T-helper 17 cell (primary cell): ENCODE measurements at regions not wholly inside any gene's neighbourhood (a gene's known extent, or its start where the extent isn't known, plus 50 kb on each side); places are given as distances from the start of the nearest gene placed in this dataset.

Experiments
- ATAC-seq: fragments of 150-1000 bp; cut with Tn5 transposase; 2 replicates; pipeline ENCODE4 v1.10.0; 2021; ENCODE audit warnings: mild to moderate bottlenecking, moderate library complexity
- DNase-seq, 3 donors: peaks; one replicate each; pipeline versions ENCODE4 v3.0.0 to v3.0.0-alpha.2; 2020 to 2021
- H3K9me3 ChIP-seq: one replicate; pipeline ENCODE4 v1.7.0; 2013; ENCODE audit warnings: low read length, mild to moderate bottlenecking; ENCODE audit not compliant: control insufficient read depth, poor library complexity, severe bottlenecking
- H3K27ac Mint-ChIP-seq: one replicate; pipeline ENCODE4 v1.8.0; 2022; ENCODE audit warnings: mild to moderate bottlenecking, moderate library complexity, mixed read lengths
- H3K27me3 Mint-ChIP-seq: one replicate; pipeline ENCODE4 v1.8.0; 2022; ENCODE audit warnings: mixed read lengths
- H3K36me3 Mint-ChIP-seq: one replicate; pipeline ENCODE4 v1.8.0; 2022; ENCODE audit warnings: low read depth, mixed read lengths
- H3K4me1 Mint-ChIP-seq: one replicate; pipeline ENCODE4 v1.8.0; 2022; ENCODE audit warnings: mild to moderate bottlenecking, mixed read lengths
- H3K4me3 Mint-ChIP-seq: one replicate; pipeline ENCODE4 v1.8.0; 2022; ENCODE audit warnings: mild to moderate bottlenecking, moderate library complexity, mixed read lengths

- peaks cover 3% of the 10 kb centered on the region for H3K4me1 Mint-ChIP-seq
- peaks cover 2% of the 10 kb centered on the region for H3K36me3 Mint-ChIP-seq
- H3K4me3 Mint-ChIP-seq, result no peak overlapping the region
- H3K27me3 Mint-ChIP-seq, result no peaks in the 10 kb centered on the region
- H3K27ac Mint-ChIP-seq, result no peak overlapping the region
- no peaks in the 10 kb centered on the region for H3K9me3 ChIP-seq
- DNase-seq (no peak), ATAC-seq (no peak)
Observed at GRCh38 chr11:128188346-128189004, 398.9 kb downstream of the ETS1 start.

- no peak for ATAC-seq
- no peak overlapping the region for H3K4me3 Mint-ChIP-seq
- DNase-seq, result no peak
- H3K27me3 Mint-ChIP-seq, result no peaks in the 10 kb centered on the region
- H3K9me3 ChIP-seq, result no peaks in the 10 kb centered on the region
- no peak overlapping the region for H3K27ac Mint-ChIP-seq
- H3K36me3 Mint-ChIP-seq, result peaks cover 2% of the 10 kb centered on the region
- peaks cover 2% of the 10 kb centered on the region for H3K4me1 Mint-ChIP-seq
Observed at GRCh38 chr11:128187835-128188234, 399.5 kb downstream of the ETS1 start.

GRCh38 chr11:128187377-128187776, 400.0 kb downstream of the ETS1 start:
- no peaks in the 10 kb centered on the region for H3K27me3 Mint-ChIP-seq
- H3K4me3 Mint-ChIP-seq, result no peak overlapping the region
- peaks cover 2% of the 10 kb centered on the region for H3K36me3 Mint-ChIP-seq
- DNase-seq (no peak), ATAC-seq (no peak)
- H3K9me3 ChIP-seq, result no peaks in the 10 kb centered on the region
- H3K4me1 Mint-ChIP-seq, result peaks cover 2% of the 10 kb centered on the region
- H3K27ac Mint-ChIP-seq, result no peak overlapping the region

- Mint-ChIP-seq H3K27ac (no peak overlapping the region), H3K4me1 (peaks cover 6% of the 10 kb centered on the region), H3K4me3 (no peak overlapping the region), H3K36me3 (peaks cover 3% of the 10 kb centered on the region), H3K27me3 (peaks cover 8% of the 10 kb centered on the region)
- no peaks in the 10 kb centered on the region for H3K9me3 ChIP-seq
- ATAC-seq (no peak), DNase-seq (no peak)
Observed at GRCh38 chr11:128184981-128185380, 402.4 kb downstream of the ETS1 start.

- H3K4me1 Mint-ChIP-seq, result peaks cover 13% of the 10 kb centered on the region
- H3K36me3 Mint-ChIP-seq, result peaks cover 6% of the 10 kb centered on the region
- H3K4me3 Mint-ChIP-seq, result no peak overlapping the region
- H3K27me3 Mint-ChIP-seq, result peaks cover 13% of the 10 kb centered on the region
- ATAC-seq (no peak), DNase-seq (no peak)
- H3K27ac Mint-ChIP-seq, result no peak overlapping the region
- H3K9me3 ChIP-seq, result no peaks in the 10 kb centered on the region
Observed at GRCh38 chr11:128182844-128183243, 404.5 kb downstream of the ETS1 start.

- peaks cover 13% of the 10 kb centered on the region for H3K27me3 Mint-ChIP-seq
- peaks cover 11% of the 10 kb centered on the region for H3K4me1 Mint-ChIP-seq
- no peak overlapping the region for H3K4me3 Mint-ChIP-seq
Observed at GRCh38 chr11:128181984-128182383, 405.4 kb downstream of the ETS1 start.

GRCh38 chr11:128181088-128181480, 406.3 kb downstream of the ETS1 start:
- Mint-ChIP-seq H3K4me1 (peaks cover 13% of the 10 kb centered on the region), H3K4me3 (no peak overlapping the region), H3K36me3 (peaks cover 6% of the 10 kb centered on the region), H3K27me3 (peaks cover 13% of the 10 kb centered on the region), H3K27ac (peak overlapping the region; percentile 43)
- no peaks in the 10 kb centered on the region for H3K9me3 ChIP-seq
- DNase-seq (no peak), ATAC-seq (no peak)

More at GRCh38 chr11:128181984-128182383, 405.4 kb downstream of the ETS1 start:
- DNase-seq (no peak), ATAC-seq (no peak)
- Mint-ChIP-seq H3K27ac (no peak overlapping the region), H3K36me3 (peaks cover 6% of the 10 kb centered on the region)
- no peaks in the 10 kb centered on the region for H3K9me3 ChIP-seq

GRCh38 chr11:128180441-128181087, 406.8 kb downstream of the ETS1 start:
- no peaks in the 10 kb centered on the region for H3K9me3 ChIP-seq
- peak overlapping the region; percentile 43 for H3K27ac Mint-ChIP-seq
- H3K4me3 Mint-ChIP-seq, result no peak overlapping the region
- DNase-seq (no peak), ATAC-seq (no peak)
- H3K27me3 Mint-ChIP-seq, result peaks cover 13% of the 10 kb centered on the region
- H3K4me1 Mint-ChIP-seq, result peaks cover 13% of the 10 kb centered on the region
- H3K36me3 Mint-ChIP-seq, result peaks cover 6% of the 10 kb centered on the region

- DNase-seq (no peak), ATAC-seq (no peak)
- peaks cover 6% of the 10 kb centered on the region for H3K36me3 Mint-ChIP-seq
- no peak overlapping the region for H3K4me3 Mint-ChIP-seq
- H3K9me3 ChIP-seq, result no peaks in the 10 kb centered on the region
- H3K4me1 Mint-ChIP-seq, result peaks cover 15% of the 10 kb centered on the region
- peaks cover 13% of the 10 kb centered on the region for H3K27me3 Mint-ChIP-seq
- H3K27ac Mint-ChIP-seq, result no peak overlapping the region
Observed at GRCh38 chr11:128179512-128179911, 407.8 kb downstream of the ETS1 start.

GRCh38 chr11:128179039-128179438, 408.3 kb downstream of the ETS1 start:
- H3K27me3 Mint-ChIP-seq, result peaks cover 13% of the 10 kb centered on the region
- H3K36me3 Mint-ChIP-seq, result peaks cover 4% of the 10 kb centered on the region
- ATAC-seq (no peak), DNase-seq (no peak)
- peaks cover 15% of the 10 kb centered on the region for H3K4me1 Mint-ChIP-seq
- H3K27ac Mint-ChIP-seq, result no peak overlapping the region
- no peak overlapping the region for H3K4me3 Mint-ChIP-seq
- no peaks in the 10 kb centered on the region for H3K9me3 ChIP-seq

GRCh38 chr11:128174465-128175291, 412.7 kb downstream of the ETS1 start:
- Mint-ChIP-seq H3K4me3 (no peak overlapping the region), H3K36me3 (peaks cover 2% of the 10 kb centered on the region), H3K27ac (no peak overlapping the region), H3K27me3 (peaks cover 12% of the 10 kb centered on the region), H3K4me1 (peaks cover 12% of the 10 kb centered on the region)
- H3K9me3 ChIP-seq, result no peaks in the 10 kb centered on the region
- DNase-seq (no peak), ATAC-seq (no peak)

GRCh38 chr11:128172046-128172878, 415.1 kb downstream of the ETS1 start:
- DNase-seq, result peak; percentile 58 to 84 (median 63)
- no peaks in the 10 kb centered on the region for H3K9me3 ChIP-seq
- Mint-ChIP-seq H3K27me3 (peaks cover 20% of the 10 kb centered on the region), H3K4me1 (peaks cover 8% of the 10 kb centered on the region), H3K36me3 (peaks cover 2% of the 10 kb centered on the region), H3K27ac (peak overlapping the region; percentile 32), H3K4me3 (no peak overlapping the region)
- peak; percentile 74 for ATAC-seq

GRCh38 chr11:128171506-128171905, 415.9 kb downstream of the ETS1 start:
- H3K4me3 Mint-ChIP-seq, result no peak overlapping the region
- DNase-seq (no peak), ATAC-seq (no peak)
- peaks cover 6% of the 10 kb centered on the region for H3K4me1 Mint-ChIP-seq
- H3K36me3 Mint-ChIP-seq, result peaks cover 2% of the 10 kb centered on the region
- H3K27me3 Mint-ChIP-seq, result peaks cover 20% of the 10 kb centered on the region
- H3K9me3 ChIP-seq, result no peaks in the 10 kb centered on the region
- peak overlapping the region; percentile 32 for H3K27ac Mint-ChIP-seq
